KMS-11 (cell line): ENCODE measurements at regions not wholly inside any gene's neighbourhood (a gene's known extent, or its start where the extent isn't known, plus 50 kb on each side); places are given as distances from the start of the nearest gene placed in this dataset.

Source experiments
- H2AFZ ChIP-seq: fragments of 200-600 bp; sonication (generic); 2 replicates; pipeline ENCODE4 v1.6.1; 2016; ENCODE audit warnings: antibody characterized with exemption, mixed run types, low read depth
- H3K27ac ChIP-seq: fragments of 200-600 bp; sonication (generic); 2 replicates; pipeline ENCODE4 v1.6.1; 2016; ENCODE audit warnings: mild to moderate bottlenecking, mixed run types
- H3K27me3 ChIP-seq: fragments of 200-600 bp; sonication (generic); 2 replicates; pipeline ENCODE4 v1.6.1; 2017; ENCODE audit warnings: mild to moderate bottlenecking, low read depth, mixed run types, moderate library complexity; ENCODE audit not compliant: insufficient read depth
- H3K36me3 ChIP-seq: fragments of 200-600 bp; sonication (generic); 2 replicates; pipeline ENCODE4 v1.6.1; 2017; ENCODE audit warnings: mild to moderate bottlenecking, mixed run types; ENCODE audit not compliant: insufficient read depth
- H3K4me1 ChIP-seq: fragments of 200-600 bp; sonication (generic); 2 replicates; pipeline ENCODE4 v1.6.1; 2016; ENCODE audit warnings: mild to moderate bottlenecking, low read depth, mixed run types; ENCODE audit not compliant: poor library complexity, severe bottlenecking
- H3K4me2 ChIP-seq: fragments of 200-600 bp; sonication (generic); 2 replicates; pipeline ENCODE4 v1.7.0; 2016; ENCODE audit warnings: mild to moderate bottlenecking, mixed run types
- H3K4me3 ChIP-seq: fragments of 200-600 bp; sonication (generic); IDR thresholded peaks from 2 replicates; pipeline ENCODE4 v1.6.1; 2017; ENCODE audit warnings: low read depth, low read length, mixed read lengths; ENCODE audit not compliant: insufficient read depth
- H3K79me2 ChIP-seq: fragments of 200-600 bp; sonication (generic); 2 replicates; pipeline ENCODE4 v1.6.1; 2016; ENCODE audit warnings: low read depth, mixed run types; ENCODE audit not compliant: insufficient read depth
- H3K9ac ChIP-seq: fragments of 200-600 bp; sonication (generic); 2 replicates; pipeline ENCODE4 v1.6.1; 2016; ENCODE audit warnings: mild to moderate bottlenecking, mixed run types
- H4K20me1 ChIP-seq: fragments of 200-600 bp; sonication (generic); 2 replicates; pipeline ENCODE4 v1.6.1; 2016; ENCODE audit warnings: mild to moderate bottlenecking, mixed run types; ENCODE audit not compliant: insufficient read depth
- CTCF ChIP-seq: fragments of 200-600 bp; sonication (generic); conservative IDR thresholded peaks from 2 replicates; pipeline ENCODE4 v1.6.1; 2017; ENCODE audit warnings: low read depth, mild to moderate bottlenecking, antibody characterized with exemption, low read length, moderate library complexity, mixed read lengths

DNA sequence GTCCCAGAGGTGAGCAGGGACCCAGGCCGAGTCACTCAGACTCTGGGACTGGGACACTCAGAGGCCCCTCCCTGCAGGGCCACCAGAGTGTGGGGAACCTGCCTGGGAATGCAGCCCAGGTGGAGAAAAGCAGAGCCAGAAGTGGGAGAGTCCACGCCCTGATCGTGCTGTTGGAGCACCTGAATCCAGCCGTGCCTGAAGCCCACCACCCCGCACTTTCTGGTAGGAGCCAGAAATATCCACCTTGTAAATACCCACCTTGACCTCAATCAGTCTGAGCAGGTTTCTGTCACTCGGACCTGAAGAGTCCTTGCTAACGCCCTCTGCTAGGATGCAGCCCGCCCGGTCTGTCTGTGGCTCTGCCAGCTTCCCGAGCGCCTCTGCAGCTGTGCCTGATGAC is 86.7 kb downstream of the PDGFA start:
- Histone ChIP-seq H3K27me3 (peaks cover 78% of the 10 kb centered on the region), H3K79me2 (no peaks in the 10 kb centered on the region), H3K9ac (no peak overlapping the region), H4K20me1 (no peaks in the 10 kb centered on the region), H3K4me1 (no peaks in the 10 kb centered on the region), H2AFZ (no peak overlapping the region), H3K36me3 (no peaks in the 10 kb centered on the region), H3K4me2 (no peak overlapping the region), H3K27ac (no peak overlapping the region), H3K4me3 (no peak overlapping the region)
- TF ChIP-seq CTCF: no peak

DNA sequence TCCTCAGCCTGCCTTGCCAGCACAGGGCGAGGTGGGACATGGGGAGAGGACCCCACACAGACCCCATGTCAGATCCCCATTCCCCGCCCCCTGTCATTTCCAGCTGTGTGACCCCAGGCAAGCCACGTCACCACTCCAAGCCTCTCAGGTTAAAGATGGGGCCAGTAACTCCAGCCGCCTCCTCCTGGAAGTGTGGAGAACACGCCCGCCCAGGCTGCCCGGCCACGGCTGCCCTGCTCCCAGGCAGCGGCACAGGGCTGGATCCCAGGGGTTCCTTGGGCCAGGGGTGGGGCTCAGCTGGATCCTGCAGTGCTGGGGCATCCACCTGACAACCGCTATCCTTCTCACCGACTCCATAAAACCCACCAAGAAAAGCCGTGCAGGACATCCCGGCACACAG is 86.1 kb downstream of the PDGFA start:
- no peak overlapping the region for H3K4me2 ChIP-seq
- H2AFZ ChIP-seq: no peak overlapping the region
- no peaks in the 10 kb centered on the region for H3K79me2 ChIP-seq
- TF ChIP-seq CTCF: no peak
- H3K36me3 ChIP-seq: no peaks in the 10 kb centered on the region
- no peaks in the 10 kb centered on the region for H4K20me1 ChIP-seq
- H3K4me1 ChIP-seq: no peaks in the 10 kb centered on the region
- H3K27me3 ChIP-seq: peaks cover 76% of the 10 kb centered on the region
- H3K27ac ChIP-seq: no peak overlapping the region
- no peak overlapping the region for H3K9ac ChIP-seq
- H3K4me3 ChIP-seq: no peak overlapping the region

- H3K36me3 ChIP-seq: no peaks in the 10 kb centered on the region
- H3K4me2 ChIP-seq: no peak overlapping the region
- H3K4me1 ChIP-seq: no peaks in the 10 kb centered on the region
- no peak overlapping the region for H3K9ac ChIP-seq
- no peak overlapping the region for H2AFZ ChIP-seq
- no peaks in the 10 kb centered on the region for H4K20me1 ChIP-seq
- no peak for TF ChIP-seq CTCF
- H3K27me3 ChIP-seq: peaks cover 70% of the 10 kb centered on the region
- no peak overlapping the region for H3K27ac ChIP-seq
- H3K4me3 ChIP-seq: no peak overlapping the region
- no peaks in the 10 kb centered on the region for H3K79me2 ChIP-seq
Observed at GRCh38 chr7:434891-435629, 84.6 kb downstream of the PDGFA start.

- TF ChIP-seq CTCF: no peak
- Histone ChIP-seq H3K27ac (no peak overlapping the region), H3K4me1 (no peaks in the 10 kb centered on the region), H3K79me2 (no peaks in the 10 kb centered on the region), H3K9ac (no peak overlapping the region), H4K20me1 (no peaks in the 10 kb centered on the region), H3K27me3 (peaks cover 63% of the 10 kb centered on the region), H3K36me3 (no peaks in the 10 kb centered on the region), H3K4me3 (no peak overlapping the region), H3K4me2 (no peak overlapping the region), H2AFZ (no peak overlapping the region)
Observed at GRCh38 chr7:435630-436366, 83.8 kb downstream of the PDGFA start.
